ENCODE measurements at regions not wholly inside any gene's neighbourhood (a gene's known extent, or its start where the extent isn't known, plus 50 kb on each side); places are given as distances from the start of the nearest gene placed in this dataset.

DNA sequence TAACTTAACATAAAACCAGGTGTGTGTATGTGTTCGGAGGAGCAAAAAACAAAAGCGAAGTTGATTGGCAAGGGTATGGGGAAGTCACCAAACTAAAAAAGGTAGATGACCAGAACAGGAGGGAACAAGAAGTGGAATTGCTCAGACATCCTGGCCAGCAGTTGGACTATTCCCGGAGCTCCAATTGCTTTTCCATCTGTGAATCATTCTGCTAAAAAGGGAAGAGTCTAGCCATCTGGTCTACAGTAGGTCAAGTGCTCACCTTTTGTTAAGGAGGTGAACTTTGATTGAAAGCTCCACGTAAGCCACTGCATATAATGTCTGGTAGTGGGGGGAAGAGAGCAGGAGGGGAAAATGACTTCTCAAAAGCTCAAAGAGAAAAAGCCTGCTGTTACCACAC, 50.0 kb upstream of the BET1 start:
- DNase-seq (ENCODE audit: low spot score) = no peak

DNA sequence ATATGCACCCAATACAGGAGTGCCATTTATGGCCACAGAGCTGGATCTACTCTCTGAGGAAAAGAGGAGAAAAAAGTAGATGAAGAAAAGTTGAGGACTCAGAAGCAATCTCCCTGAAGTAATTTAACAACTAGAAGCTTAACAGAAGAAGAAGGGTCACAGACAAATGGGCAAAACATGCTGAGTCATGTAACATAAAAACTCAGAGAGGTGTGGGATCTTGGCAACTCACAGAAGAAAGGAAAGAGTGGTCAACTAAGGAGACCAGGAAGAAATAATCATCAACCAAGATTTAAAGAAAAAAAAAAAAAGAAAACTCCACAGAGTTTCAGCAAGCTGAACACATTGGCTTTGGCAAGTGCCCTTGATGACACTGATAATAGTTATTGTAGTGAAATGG, 51.8 kb upstream of the BET1 start:
- DNase-seq (ENCODE audit: low spot score) = no peak

DNA sequence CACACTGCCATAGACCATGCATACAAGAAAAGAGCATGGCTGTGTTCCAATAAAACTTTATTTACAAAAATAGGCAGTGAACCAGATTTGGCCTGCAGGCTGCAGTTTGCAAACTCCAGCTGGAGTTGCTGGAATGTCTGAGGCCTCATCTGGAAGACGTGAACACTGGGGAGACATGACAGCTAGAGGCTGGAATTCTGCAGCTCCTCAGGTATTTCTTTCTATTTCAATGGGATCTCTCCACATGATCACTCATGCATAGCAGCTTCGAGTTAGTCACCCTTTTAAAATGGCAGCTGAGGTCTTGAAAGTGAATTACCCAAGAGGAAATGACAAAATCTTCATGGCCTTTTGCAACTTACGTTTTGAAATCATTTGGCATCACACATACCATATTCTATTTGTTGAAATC, 52.6 kb upstream of the BET1 start:
- no peak for DNase-seq (ENCODE audit: low spot score)

DNA sequence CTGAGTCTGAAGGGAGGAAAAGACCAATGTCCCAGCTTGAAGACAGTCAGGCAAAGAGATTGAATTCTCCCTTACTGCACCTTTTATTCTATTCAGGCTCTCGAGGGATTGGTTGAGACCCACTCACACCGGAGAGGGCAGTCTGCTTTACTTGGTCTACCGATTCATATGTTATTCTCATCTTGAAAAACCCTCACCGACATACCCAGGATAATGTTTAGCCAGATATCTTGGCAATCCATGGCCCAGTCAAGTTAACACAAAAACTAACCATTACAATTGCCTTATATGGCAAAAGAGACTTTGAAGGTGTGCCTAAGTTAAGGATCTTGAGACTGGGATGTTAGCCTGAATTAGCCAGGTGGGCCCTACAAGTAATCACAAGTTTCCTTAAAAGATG, 53.8 kb upstream of the BET1 start:
- no peak for DNase-seq (ENCODE audit: low spot score)

DNA sequence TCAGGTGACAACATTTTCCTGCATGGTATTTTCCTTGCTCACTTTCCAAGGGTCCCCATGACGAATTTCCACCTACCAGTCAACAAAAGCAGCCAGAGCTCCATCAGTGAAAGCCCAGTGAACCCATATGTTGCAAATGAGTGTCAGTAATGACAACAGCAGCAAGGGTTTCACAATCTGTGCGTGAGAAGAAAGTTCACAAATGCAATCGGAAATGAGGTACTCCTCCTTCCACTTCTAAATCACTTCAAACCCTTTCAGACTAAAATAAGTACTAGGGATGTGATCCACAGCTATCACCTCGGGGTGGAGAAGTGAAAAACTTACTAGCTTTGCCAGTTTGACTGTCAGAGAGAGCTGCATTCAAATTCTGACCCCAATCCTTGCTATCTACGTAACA, 55.6 kb upstream of the BET1 start:
- no peak for DNase-seq (ENCODE audit: low spot score)

DNA sequence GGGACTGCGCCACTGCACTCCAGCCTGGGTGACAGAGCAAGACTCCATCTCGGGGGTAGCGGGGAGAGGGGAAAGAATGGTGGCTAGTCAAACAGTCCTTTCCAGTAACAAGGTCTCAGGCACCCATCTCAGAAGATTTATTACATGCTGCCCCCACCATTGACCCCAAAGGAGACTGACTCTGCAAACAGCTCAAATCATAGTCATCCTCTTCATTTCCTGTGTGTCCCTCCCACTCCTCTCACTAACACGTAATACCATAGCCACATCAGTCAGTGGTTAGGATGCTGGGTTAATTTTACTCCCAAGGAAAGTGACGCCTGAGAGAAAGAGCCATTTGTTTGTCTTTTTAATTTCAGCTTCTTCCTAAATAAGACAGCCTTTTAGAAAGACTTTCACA, 56.6 kb upstream of the BET1 start:
- no peak for DNase-seq (ENCODE audit: low spot score)

DNA sequence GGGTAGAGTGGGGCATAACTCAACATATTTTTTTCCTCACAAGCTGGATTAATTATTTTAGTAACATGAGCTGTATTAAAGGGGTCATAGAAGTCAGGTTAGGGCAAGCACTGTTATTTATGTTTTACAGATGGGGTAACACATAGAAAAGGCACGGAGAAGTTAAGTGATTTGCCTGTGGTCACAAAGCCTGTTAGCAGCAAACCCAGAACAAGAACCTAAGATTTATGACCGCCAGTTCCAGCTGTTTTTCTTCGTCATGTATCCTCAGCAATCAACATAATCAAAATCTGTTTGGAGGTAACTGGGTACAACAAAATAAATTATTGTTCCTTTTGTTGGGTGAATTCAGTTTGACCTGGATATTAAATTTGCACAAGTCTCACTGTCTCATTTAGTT, 57.2 kb upstream of the BET1 start:
- DNase-seq (ENCODE audit: low spot score) = no peak

DNA sequence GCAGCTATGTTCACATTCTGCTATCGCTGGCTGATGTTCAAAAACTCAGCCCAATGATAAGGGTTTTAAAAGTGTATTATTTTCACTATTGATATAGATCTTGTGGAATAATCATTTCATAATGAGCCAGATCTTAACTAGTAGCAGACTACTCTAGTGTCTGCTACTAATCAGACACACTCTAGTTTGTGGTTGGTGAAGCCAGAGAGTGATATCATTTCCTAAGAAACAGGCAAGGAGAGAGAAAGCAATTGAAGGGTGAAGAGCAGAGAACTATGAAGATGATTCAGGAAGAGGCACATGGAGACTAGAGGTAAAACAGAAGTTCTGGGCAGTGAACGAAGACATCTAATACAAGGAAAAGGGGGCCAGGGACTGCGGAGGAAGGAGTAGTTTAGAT, 58.2 kb upstream of the BET1 start:
- no peak for DNase-seq (ENCODE audit: low spot score)

DNA sequence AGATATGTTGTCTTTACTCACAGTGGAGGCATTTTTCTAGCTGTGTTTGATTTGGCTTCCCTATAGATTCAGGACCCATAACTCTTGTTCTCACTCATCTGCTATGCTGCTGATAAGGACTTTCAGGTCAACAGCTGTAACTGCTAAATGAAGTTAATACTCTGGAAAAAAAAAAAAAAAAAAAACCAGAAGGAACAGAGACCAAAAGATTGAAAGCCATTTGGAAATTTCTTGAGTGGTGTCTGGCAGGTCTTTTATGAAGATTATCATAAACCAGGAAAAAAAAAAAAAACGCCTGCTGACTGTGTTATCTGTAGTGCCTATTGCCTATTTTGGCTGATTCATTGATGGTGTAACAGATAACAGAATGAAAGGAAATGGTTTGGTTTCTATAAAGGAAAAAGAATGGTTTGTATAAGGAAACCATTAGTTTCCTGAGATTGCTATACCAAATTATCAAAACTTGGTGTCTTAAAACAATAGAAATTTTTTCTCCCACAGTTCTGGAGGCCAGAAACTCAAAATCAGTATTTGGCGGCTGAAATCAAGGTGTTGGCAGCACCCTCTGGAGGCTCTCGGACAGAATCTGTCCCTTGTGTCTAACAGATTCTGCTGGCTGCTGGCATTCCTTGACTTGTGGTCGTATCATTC, 60.5 kb upstream of the BET1 start:
- DNase-seq (ENCODE audit: low spot score) = no peak

DNA sequence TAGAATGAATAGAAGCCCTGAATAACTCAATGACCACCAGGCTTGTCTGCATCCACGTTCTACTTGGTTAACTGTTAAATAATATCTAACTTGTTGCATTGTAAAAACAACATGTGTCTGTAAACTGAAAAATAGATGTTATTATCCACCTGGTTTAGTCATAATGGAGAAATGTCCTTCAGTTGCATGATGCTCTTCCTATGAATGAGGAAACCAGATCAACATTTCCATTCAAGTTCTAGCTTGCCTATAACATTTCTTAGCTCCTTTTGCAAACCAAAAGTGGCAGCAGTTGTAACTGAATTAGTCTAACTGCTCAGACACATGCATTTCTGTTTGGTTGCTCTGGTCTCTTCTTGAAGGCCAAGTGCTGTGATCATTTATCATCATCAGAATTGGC, 62.9 kb upstream of the BET1 start:
- DNase-seq (ENCODE audit: low spot score) = no peak

DNA sequence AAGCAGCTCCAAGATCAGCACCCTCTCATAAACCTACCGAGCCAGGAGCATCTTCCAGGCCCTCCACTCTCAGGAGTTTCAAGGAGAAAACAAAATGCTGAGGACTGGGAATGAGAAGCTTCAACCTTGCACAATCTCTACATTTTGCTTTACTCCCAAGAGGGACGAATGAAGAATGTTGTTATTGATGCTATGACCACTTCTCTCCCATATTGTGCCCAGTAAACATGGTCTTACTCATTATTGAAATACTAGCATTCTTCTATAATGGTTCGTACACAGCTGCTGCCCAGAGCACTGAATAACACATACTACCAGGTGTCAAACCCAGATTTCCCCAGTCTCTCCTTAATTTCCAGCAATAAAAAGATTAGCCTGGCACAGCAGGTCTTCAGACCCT, 63.4 kb upstream of the BET1 start:
- DNase-seq (ENCODE audit: low spot score) = no peak

DNA sequence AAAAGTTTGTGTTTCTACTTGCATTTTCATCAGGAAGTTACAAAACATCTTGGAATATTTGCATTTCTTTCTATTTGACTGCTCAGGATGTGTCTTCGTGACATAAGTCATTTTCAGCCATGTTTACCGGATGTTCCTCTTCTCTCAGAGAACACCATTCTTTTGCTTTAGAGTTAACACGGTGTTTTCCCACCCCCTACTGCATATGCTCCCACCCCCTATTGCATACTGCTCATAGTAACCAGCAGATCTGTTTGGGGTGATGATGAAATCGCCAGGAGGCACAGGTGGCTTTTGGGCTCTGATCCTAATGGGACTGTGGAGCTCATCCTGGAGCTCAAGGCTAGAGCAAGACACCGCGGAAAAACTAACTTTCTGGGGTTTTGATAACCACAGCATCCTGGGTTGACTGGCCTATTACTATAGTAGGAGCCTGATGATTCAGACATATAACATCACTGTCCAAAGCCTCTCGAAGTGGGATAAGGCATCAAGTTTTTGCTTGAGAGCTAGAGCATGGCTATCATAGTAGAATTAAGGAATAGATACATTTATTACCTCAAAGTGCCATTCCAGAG, 65.1 kb upstream of the BET1 start:
- no peak for DNase-seq (ENCODE audit: low spot score)

DNA sequence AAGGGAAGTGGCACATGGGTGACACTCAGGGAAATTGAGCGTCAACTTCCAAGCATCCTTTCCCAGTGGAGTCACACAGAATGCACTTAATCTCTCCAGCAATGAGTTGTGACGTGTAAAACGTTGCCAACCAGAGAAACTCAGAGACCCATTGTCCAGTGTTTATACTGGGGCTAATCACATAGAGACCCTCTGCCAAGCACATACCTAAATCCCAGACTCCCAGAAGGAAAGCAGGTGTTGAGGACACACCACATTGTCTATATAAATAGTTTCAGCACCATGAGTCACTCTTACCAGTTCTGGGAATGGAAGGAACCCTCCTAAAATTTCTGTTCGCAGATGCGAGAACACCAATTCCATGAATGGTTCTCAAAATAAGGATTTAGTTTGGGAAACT, 76.4 kb upstream of the BET1 start:
- DNase-seq (ENCODE audit: low spot score) = no peak

DNA sequence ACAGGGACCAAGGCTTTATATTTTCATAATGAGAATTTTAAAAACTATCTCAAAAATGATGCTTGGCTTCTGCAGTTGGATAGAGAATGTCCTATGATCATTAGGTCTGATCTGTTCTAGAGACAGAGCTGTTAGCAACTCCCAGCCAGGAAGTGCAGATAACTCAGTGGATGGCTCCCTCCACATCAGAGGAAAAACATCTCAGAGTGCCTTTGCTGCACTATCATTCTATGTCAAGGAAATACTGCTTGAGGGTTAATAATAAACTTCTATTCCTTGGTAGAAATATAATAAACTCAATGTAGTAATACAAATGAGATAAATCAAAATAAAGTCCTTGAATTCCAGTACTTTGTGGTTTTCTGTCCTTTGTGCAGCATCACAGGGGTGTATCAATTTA, 78.0 kb upstream of the BET1 start:
- DNase-seq (ENCODE audit: low spot score) = no peak

DNA sequence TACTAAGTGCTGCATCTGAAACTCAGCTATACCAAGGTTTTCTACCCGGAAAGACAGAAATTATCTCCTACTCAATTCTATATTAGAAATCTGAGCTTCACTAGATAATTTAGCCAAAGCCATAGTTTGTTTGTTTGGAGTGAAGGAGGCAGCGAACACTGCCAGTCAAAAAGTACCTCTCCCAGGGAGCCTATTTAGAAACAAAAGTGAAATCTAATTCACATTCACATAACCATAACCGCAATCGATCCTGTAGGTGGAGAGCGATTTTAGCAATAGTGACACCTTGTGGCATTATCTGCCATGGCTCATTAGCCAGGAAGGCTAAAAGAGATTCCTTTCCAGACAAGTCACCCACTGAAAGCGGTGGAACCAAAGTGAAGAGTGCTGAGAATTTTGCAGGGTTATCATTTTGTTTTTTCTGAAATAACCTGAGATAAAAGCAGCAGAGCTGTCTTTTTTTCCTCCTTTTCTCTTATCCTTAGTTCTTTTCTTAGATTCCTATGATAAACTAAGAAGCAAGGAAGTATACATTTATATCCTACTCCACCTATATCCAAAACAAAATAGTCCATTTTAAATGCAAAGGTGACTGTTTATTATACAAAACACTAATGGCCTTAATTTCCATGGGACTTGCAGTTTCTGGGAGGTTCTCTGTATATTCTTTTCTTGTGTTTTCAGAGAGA, 83.7 kb upstream of the BET1 start:
- no peak for DNase-seq (ENCODE audit: low spot score)

DNA sequence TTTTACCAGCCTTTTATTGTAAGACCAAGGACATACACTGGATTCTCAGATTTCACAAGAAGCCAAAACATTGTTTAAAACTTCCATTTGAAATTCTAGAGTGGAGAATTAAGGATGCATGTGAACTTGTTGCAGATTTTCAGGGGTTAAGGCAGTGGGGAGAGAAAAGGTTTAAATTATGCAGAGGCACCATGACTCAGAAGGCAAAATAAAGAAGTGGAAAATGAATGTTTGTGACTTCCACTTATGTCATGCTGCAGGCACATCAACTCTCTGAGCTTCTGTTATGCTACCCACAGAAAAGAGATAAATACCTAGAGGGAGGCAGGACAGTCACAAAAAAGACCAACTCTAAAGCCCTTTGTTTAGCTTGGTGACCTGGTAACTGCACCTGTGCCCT, 84.4 kb upstream of the BET1 start:
- no peak for DNase-seq (ENCODE audit: low spot score)

DNA sequence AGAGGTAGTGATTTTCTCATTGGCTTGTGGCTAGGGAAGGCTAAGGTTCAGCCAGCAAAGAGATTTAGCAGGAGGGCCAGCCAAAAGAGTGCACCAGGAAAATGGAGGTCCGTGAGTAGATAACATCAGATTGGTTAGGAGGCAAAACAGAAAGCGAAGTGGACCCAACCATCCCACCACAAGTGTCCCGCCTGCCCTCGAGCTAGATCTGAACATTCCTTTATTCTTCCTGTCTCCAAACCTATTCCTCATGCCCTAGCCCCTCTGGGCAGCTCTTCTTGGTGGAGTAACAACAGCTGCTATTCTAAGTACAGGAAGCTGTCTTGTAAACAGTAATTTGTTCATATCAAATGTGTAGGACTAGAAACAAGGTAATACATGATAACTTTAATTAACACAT, 85.7 kb upstream of the BET1 start:
- DNase-seq (ENCODE audit: low spot score) = no peak

DNA sequence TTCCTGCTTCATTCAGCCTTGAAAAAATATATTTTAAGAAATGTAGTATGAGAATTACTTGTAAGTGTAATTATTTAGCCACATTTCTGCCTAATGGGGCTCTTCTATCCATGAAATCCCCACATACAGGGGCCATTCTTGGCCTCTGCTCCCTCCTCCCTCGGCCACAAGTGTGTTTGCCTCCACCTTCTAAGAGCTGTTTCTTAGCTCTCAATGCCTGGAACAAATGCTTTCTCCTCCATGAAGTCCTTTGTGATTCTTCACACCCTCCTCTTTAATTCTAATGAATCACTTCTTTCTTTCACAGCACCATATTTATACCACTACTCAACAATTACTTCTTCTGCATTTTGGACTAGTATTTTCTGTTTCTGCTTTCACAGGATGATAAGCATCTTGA, 88.8 kb upstream of the BET1 start:
- no peak for DNase-seq (ENCODE audit: low spot score)

DNA sequence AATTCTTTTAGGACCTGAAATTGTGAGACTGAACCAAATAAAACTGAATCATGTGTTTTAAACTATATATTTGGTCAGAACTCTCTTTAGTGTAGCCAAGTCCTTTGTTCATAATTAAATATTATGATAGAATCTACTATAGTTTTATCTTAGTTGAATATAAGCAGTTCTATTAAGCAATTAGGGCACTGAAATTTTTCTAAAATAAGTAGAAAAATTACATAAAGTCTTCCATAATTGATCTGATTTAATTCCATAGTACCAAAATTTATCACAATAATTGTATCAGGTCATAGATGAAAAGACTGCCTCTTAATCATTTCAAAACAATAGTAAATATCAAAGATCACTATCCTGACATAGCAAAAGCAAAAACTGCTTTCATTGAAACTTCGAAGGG, 90.1 kb upstream of the BET1 start:
- DNase-seq (ENCODE audit: low spot score) = no peak

DNA sequence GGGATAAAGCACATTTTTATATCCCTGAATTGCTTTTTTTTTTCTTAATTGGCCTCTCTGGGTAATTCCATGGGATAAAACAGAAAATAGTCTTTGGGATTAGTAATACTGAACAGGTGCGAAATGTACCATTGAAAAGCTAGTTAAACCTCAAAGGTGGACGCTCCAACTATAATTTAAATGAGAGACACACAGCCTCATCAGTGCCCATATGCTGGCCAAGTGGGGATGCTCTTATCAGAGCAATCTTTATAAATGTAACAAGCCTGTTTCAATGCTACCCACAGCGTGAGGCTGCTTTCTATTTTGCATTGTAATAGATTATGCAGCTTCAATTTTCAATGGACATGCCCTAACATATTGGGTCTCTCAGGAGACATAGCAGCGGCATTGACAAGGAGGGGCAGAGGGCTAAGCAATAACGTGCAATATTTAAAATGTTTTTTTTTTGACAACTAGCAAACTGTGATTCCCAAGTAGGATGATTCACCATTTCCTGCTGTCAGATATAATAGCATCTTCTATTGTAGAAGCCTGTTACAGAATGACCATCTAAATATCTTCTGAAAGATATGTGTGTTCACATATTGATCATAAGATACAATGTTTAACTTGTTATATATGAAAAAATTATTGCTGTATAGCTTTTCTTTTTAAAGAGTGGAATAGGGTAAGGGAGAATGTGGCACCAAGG, 91.3 kb upstream of the BET1 start:
- no peak for DNase-seq (ENCODE audit: low spot score)

DNA sequence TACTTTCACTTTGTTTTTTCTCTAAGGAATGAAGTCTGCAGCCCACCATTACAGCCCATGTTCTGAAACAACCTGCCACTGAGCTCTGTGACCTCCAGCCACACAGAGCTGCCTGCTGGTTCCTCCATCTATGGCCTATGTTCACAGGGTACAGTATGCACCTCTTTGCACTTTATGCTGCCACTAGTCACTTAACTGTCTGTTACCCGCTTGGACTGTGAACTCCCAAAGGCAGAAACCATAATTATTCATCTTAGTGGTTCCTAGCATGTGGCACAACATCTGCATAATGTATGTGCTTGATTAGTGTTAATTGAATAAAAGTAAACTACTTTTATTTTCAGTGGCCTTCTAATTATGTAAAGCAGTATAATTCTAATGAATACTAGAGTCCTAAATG, 95.5 kb upstream of the BET1 start:
- DNase-seq (ENCODE audit: low spot score) = no peak

DNA sequence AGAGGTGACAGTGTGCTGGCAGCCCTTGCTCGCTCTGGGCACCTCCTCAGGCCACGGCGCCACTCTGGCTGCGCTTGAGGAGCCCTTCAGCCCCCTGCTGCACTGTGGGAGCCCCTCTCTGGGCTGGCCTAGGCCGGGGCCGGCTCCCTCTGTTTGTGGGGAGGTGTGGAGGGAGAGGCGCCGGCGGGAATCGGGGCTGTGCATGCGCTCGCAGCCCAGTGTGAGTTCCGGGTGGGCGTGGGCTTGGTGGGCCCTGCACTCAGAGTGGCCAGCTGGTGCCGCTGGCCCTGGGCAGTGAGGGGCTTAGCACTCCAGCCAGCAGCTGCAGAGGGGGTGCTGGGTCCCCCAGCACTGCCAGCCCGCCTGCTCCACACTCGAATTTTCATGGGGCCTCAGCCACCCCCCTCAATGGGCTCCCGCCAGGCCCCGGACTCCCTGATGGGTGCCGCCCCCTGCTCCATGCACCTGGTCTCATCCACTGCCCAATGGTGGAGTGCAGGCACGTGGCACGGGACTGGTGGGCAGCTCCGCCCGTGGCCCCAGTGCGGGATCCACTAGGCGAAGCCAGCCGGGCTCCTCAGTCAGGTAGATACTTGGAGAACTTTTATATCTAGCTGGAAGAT, 96.7 kb upstream of the BET1 start:
- DNase-seq (ENCODE audit: low spot score) = no peak

DNA sequence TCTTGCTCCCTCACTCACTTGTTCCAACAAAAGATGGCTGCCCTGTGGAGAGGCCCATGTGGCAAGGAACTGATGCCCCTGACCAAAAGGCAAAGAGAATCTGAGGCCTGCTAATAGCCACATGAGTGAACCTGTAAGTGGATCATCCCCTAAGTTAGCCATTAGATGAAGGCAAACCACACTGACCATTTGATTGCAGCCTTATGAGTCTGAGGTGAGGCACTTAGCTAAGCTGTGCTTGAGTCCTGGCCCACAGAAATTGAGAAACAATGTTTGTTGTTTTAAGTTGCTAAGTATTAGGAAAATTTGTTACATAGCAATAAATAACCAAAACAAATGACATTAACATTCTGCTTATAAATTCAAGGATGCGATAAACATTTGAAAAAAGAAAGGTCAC, 100.1 kb upstream of the BET1 start:
- DNase-seq (ENCODE audit: low spot score) = no peak

Measured in ecto neural progenitor cell (in vitro differentiated cells).